Activated T-helper 17 cell treated with anti-CD3 and anti-CD28 coated beads, Interleukin-2, amount 50 U/mL, for 72 hours (primary cell): ENCODE measurements at regions not wholly inside any gene's neighbourhood (a gene's known extent, or its start where the extent isn't known, plus 50 kb on each side); places are given as distances from the start of the nearest gene placed in this dataset.

ENCODE experiments used
- ATAC-seq: fragments of 150-1000 bp; cut with Tn5 transposase; replicated peaks from 2 replicates; pipeline ENCODE4 v1.10.0; 2021; ENCODE audit warnings: mild to moderate bottlenecking, moderate library complexity
- H3K27ac Mint-ChIP-seq: one replicate; pipeline ENCODE4 v1.8.0; 2022; ENCODE audit warnings: mixed read lengths
- H3K27me3 Mint-ChIP-seq: one replicate; pipeline ENCODE4 v1.8.0; 2022; ENCODE audit warnings: mixed read lengths
- H3K36me3 Mint-ChIP-seq: one replicate; pipeline ENCODE4 v1.8.0; 2022; ENCODE audit warnings: low read depth, mild to moderate bottlenecking, mixed read lengths
- H3K4me1 Mint-ChIP-seq: one replicate; pipeline ENCODE4 v1.8.0; 2022; ENCODE audit warnings: mixed read lengths
- H3K4me3 Mint-ChIP-seq: one replicate; pipeline ENCODE4 v1.8.0; 2022; ENCODE audit warnings: mild to moderate bottlenecking, mixed read lengths
- H3K9me3 Mint-ChIP-seq: one replicate; pipeline ENCODE4 v1.8.0; 2022; ENCODE audit warnings: mixed read lengths

GRCh38 chr13:33519561-33520467 lies 234.3 kb upstream of the STARD13 start:
- Mint-ChIP-seq H3K27ac (peak overlapping the region; percentile 62), H3K36me3 (no peaks in the 10 kb centered on the region)
- ATAC-seq, result no peak

GRCh38 chr13:33520468-33520839 lies 234.9 kb upstream of the STARD13 start:
- Mint-ChIP-seq H3K9me3 (no peaks in the 10 kb centered on the region), H3K36me3 (no peaks in the 10 kb centered on the region), H3K27ac (no peak overlapping the region), H3K4me1 (no peaks in the 10 kb centered on the region), H3K27me3 (no peaks in the 10 kb centered on the region), H3K4me3 (no peak overlapping the region)
- no peak for ATAC-seq

More at GRCh38 chr13:33519561-33520467, 234.3 kb upstream of the STARD13 start:
- no peaks in the 10 kb centered on the region for H3K27me3 Mint-ChIP-seq
- no peaks in the 10 kb centered on the region for H3K9me3 Mint-ChIP-seq
- no peak overlapping the region for H3K4me3 Mint-ChIP-seq
- H3K4me1 Mint-ChIP-seq, result no peaks in the 10 kb centered on the region

DNA sequence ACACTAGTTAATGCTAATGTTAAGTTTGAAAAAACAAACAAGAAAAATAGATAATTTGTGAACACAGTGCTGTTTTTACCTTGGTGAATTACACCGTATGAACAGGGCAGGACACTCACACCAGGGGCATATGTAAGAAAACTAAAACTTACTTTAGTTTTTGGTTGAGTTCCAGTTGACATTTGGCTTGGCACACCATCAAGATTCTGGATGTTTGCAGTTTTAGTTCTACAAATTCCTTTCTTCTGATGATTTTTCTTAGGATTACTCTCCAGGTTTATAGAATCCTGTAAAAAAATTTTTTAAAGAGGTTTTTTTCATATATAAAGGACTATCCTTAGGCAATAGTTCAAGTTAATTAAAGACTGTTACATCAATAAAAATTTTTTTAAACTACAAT lies 238.5 kb upstream of the STARD13 start:
- H3K9me3 Mint-ChIP-seq, result no peaks in the 10 kb centered on the region
- no peak overlapping the region for H3K27ac Mint-ChIP-seq
- no peak for ATAC-seq
- no peaks in the 10 kb centered on the region for H3K36me3 Mint-ChIP-seq
- H3K4me1 Mint-ChIP-seq, result no peaks in the 10 kb centered on the region
- peaks cover under 1% of the 10 kb centered on the region for H3K27me3 Mint-ChIP-seq
- H3K4me3 Mint-ChIP-seq, result no peak overlapping the region

DNA sequence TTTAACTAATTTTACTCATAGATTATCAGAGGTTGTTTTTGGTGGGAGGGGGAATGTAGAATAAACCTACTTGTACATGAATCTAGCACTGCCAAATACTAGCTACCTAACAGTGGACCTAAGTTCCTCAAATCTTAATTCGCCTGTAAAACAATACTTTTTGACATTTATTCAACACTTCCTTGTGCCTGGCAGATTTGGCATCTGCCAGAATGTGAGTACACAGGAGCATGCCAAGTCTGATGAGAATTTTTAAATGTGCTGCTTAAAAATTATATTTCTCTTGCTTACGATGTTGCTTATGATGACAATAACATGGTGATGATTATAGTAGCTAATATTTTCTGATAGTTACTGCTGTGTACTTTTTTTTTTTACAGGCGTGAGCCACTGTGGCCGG lies 240.2 kb upstream of the STARD13 start:
- Mint-ChIP-seq H3K4me1 (no peaks in the 10 kb centered on the region), H3K36me3 (no peaks in the 10 kb centered on the region), H3K9me3 (no peaks in the 10 kb centered on the region), H3K27ac (no peak overlapping the region), H3K27me3 (peaks cover 6% of the 10 kb centered on the region), H3K4me3 (no peak overlapping the region)
- ATAC-seq, result no peak

- peaks cover 5% of the 10 kb centered on the region for H3K4me1 Mint-ChIP-seq
- no peak overlapping the region for H3K4me3 Mint-ChIP-seq
- H3K27me3 Mint-ChIP-seq, result peaks cover 10% of the 10 kb centered on the region
- no peaks in the 10 kb centered on the region for H3K36me3 Mint-ChIP-seq
- H3K27ac Mint-ChIP-seq, result no peak overlapping the region
- no peak for ATAC-seq
- peaks cover 6% of the 10 kb centered on the region for H3K9me3 Mint-ChIP-seq
These were observed 241.2 kb upstream of the STARD13 start for GRCh38 chr13:33526718-33527117.

DNA sequence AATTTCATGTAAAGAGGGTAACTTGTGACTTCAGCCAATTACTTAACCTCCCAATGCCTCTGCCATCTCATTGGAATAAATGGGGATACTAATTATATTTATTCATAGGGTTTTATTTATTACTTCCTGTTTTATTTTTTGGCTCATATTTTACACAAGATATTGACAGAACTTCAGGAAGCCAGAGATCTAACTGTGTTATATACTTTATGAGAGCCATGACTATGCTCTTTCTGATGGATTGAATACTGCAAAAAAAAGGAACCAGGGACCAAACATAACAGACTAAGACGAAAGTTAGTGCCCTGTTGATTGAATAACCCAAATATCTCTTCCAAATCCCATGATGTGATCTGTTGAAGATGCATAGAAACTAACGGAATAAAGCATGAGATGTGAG lies 243.3 kb upstream of the STARD13 start:
- no peak for ATAC-seq
- H3K4me1 Mint-ChIP-seq, result peaks cover 5% of the 10 kb centered on the region
- no peak overlapping the region for H3K4me3 Mint-ChIP-seq
- H3K27me3 Mint-ChIP-seq, result peaks cover 10% of the 10 kb centered on the region
- H3K9me3 Mint-ChIP-seq, result peaks cover 6% of the 10 kb centered on the region
- no peak overlapping the region for H3K27ac Mint-ChIP-seq
- H3K36me3 Mint-ChIP-seq, result no peaks in the 10 kb centered on the region

DNA sequence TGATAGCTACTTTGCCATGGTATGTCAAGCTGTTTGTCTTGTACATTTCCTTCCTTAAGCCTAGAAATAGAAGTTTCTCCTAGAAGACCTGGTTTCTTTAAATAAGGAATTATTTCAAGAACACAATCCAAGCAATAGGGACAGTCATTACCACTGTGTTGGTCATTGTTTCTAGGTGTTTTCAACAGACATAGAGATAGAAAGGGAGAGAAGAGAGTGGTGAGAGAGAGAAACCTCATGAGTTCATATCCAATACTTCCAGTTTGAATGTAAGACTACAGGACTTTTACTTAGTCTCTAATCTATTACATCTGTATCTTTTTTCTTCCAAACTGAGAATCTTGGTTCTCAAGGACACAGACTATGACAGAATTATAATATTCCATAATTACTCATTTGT lies 245.9 kb upstream of the STARD13 start:
- Mint-ChIP-seq H3K4me3 (peak overlapping the region; percentile 34), H3K27ac (peak overlapping the region; percentile 68), H3K4me1 (peaks cover 5% of the 10 kb centered on the region), H3K36me3 (no peaks in the 10 kb centered on the region), H3K27me3 (peaks cover 10% of the 10 kb centered on the region), H3K9me3 (peaks cover 6% of the 10 kb centered on the region)
- ATAC-seq, result peak; percentile 92

- Mint-ChIP-seq H3K4me3 (no peak overlapping the region), H3K4me1 (peaks cover 5% of the 10 kb centered on the region), H3K9me3 (peaks cover 6% of the 10 kb centered on the region), H3K36me3 (no peaks in the 10 kb centered on the region), H3K27me3 (peaks cover 3% of the 10 kb centered on the region), H3K27ac (no peak overlapping the region)
- no peak for ATAC-seq
These were observed 249.5 kb upstream of the STARD13 start for GRCh38 chr13:33535061-33535460.

DNA sequence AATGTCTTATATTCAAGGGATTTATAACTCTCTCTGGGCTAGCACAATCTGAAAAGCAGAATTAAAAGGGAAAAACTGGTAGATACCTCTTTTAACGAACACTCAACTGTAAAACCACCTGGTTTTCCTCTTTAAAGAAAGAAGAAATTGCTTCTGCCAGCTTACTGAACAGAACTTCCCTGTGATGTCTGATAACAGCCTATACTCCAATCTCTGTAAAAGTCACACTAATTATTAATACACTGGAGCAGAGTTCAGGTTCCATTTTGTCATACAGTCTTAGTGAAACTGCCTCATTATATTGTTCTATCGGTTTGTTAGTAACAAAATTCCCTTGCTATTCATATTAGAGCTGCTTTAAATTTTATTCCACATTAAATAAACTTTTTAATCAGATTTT lies 251.0 kb upstream of the STARD13 start:
- H3K9me3 Mint-ChIP-seq, result peaks cover 5% of the 10 kb centered on the region
- peak overlapping the region; percentile 76 for H3K27ac Mint-ChIP-seq
- H3K4me1 Mint-ChIP-seq, result peaks cover 13% of the 10 kb centered on the region

DNA sequence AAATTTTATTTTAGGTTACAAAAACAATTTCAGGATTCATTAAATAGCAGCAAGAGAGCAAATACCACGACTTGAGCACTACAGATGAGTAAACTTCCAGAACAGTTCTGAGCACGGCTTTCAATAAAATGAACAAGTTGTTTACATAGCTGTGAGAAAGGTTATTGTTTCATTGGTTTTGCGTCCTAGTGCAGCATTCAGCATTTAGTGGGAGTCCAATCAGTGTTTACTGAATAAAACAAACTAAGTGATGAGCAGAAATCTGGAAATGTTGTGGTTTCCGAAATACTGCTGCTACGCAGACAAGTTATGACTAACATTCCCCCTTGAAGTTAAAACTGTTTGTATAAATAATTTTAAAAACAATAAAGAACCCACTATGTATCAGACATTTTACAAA lies 251.5 kb upstream of the STARD13 start:
- ATAC-seq, result peak; percentile 79

More for the DNA sequence above, 251.0 kb upstream of the STARD13 start:
- H3K36me3 Mint-ChIP-seq, result no peaks in the 10 kb centered on the region
- ATAC-seq, result peak; percentile 25
- peak overlapping the region; percentile 56 for H3K4me3 Mint-ChIP-seq
- no peaks in the 10 kb centered on the region for H3K27me3 Mint-ChIP-seq

GRCh38 chr13:33537676-33538075 lies 252.1 kb upstream of the STARD13 start:
- H3K27ac Mint-ChIP-seq, result peak overlapping the region; percentile 76
- H3K4me3 Mint-ChIP-seq, result peak overlapping the region; percentile 56
- peak; percentile 8 for ATAC-seq
- peaks cover 14% of the 10 kb centered on the region for H3K4me1 Mint-ChIP-seq
- peaks cover 8% of the 10 kb centered on the region for H3K36me3 Mint-ChIP-seq
- H3K9me3 Mint-ChIP-seq, result peaks cover 5% of the 10 kb centered on the region
- no peaks in the 10 kb centered on the region for H3K27me3 Mint-ChIP-seq

More for the DNA sequence above, 251.5 kb upstream of the STARD13 start:
- Mint-ChIP-seq H3K27ac (peak overlapping the region; percentile 76), H3K4me3 (peak overlapping the region; percentile 56), H3K4me1 (peaks cover 14% of the 10 kb centered on the region), H3K9me3 (peaks cover 5% of the 10 kb centered on the region), H3K36me3 (peaks cover 2% of the 10 kb centered on the region), H3K27me3 (no peaks in the 10 kb centered on the region)

DNA sequence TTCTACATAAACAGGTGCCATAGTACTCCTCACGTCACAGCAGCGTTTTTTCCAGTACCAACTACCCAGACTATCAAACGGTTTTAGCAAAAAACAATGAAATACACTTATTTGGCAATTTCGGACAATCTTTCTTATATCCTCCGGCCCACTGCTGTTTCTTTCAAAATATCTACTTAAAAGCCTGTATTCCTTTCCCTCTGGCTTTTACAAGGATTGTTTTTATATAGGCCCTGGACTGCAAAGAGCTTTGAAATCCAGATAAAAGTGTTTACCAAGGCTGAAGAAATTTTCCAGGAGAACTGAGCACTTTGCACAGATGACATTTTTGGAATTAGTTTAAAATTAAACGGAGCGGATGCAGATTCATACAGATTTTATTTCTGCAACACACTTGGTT lies 255.9 kb upstream of the STARD13 start:
- ATAC-seq, result no peak
- H3K4me3 Mint-ChIP-seq, result peak overlapping the region; percentile 85
- H3K9me3 Mint-ChIP-seq, result peaks cover 9% of the 10 kb centered on the region
- peaks cover 25% of the 10 kb centered on the region for H3K4me1 Mint-ChIP-seq
- H3K36me3 Mint-ChIP-seq, result peaks cover 12% of the 10 kb centered on the region
- H3K27me3 Mint-ChIP-seq, result no peaks in the 10 kb centered on the region
- peak overlapping the region; percentile 100 for H3K27ac Mint-ChIP-seq

GRCh38 chr13:33541962-33542308 lies 256.4 kb upstream of the STARD13 start:
- Mint-ChIP-seq H3K4me1 (peaks cover 25% of the 10 kb centered on the region), H3K9me3 (peaks cover 9% of the 10 kb centered on the region), H3K4me3 (peak overlapping the region; percentile 85), H3K27me3 (no peaks in the 10 kb centered on the region), H3K27ac (peak overlapping the region; percentile 100), H3K36me3 (peaks cover 12% of the 10 kb centered on the region)
- ATAC-seq, result no peak

DNA sequence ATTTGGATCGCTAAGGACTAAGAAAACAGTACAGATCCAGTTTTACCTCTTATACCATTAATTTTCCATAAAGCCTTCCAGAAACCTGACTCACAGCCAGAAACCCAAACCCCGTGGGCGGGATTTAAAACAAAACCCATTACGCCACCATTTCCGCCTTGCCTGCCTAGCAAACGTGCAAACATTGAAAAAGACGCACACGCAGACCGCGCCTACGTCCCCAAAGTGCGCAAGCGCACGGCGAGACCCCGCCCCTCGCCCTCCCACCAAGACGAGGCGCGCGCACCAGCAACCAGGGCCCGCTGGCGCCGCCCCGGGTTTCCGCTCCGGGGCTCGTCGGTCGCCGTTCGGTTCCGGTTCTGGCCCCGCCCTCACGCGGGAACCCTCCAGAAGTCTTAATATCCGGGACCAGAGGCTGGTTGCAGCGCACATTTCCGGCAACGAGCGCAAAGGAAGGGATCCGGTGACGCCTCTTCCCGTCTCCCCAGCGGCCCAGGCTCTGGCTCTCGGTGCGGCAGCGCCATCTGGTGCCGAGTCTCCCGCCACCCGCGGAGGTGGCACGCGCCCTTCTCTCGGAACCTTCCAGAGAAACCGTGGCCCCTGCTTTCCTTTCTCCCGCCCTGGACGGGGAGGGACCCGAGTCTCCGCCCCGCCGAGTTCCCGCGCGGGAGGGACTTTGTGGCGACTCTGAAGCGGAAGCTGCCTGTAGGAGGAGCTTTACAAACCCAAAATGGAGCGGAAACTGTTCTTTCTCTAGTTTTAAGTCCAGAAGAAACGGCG lies 256.9 kb upstream of the STARD13 start:
- Mint-ChIP-seq H3K4me1 (peaks cover 25% of the 10 kb centered on the region), H3K36me3 (peaks cover 12% of the 10 kb centered on the region), H3K9me3 (peaks cover 9% of the 10 kb centered on the region), H3K27me3 (no peaks in the 10 kb centered on the region), H3K27ac (peak overlapping the region; percentile 100), H3K4me3 (peak overlapping the region; percentile 85)
- ATAC-seq, result peak; percentile 88

DNA sequence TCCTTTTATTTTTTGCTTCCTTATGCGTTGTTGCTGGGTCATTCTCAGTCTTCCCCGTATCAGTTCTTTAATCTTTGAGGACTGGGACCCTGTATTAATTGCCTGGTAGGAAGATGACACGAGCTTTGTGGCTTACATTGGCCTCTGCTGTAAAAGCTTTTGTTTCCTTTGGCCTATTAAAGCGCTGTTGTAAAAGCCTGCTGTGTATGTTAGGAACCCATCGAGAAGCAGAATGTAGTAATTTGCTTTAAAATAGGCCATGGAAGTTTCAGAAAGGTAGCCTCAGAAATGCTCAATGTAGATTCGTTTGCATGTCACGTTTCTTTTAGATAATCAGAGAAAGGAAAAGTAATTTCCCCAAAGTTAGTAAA lies 257.5 kb upstream of the STARD13 start:
- H3K36me3 Mint-ChIP-seq, result peaks cover 12% of the 10 kb centered on the region
- peak overlapping the region; percentile 100 for H3K27ac Mint-ChIP-seq
- H3K4me3 Mint-ChIP-seq, result peak overlapping the region; percentile 85
- H3K27me3 Mint-ChIP-seq, result no peaks in the 10 kb centered on the region
- H3K9me3 Mint-ChIP-seq, result peaks cover 9% of the 10 kb centered on the region
- no peak for ATAC-seq
- H3K4me1 Mint-ChIP-seq, result peaks cover 29% of the 10 kb centered on the region
